Mesendoderm (in vitro differentiated cells): ENCODE measurements at regions not wholly inside any gene's neighbourhood (a gene's known extent, or its start where the extent isn't known, plus 50 kb on each side); places are given as distances from the start of the nearest gene placed in this dataset.

Experiments
- DNase-seq: peaks from one replicate; pipeline ENCODE4 v3.0.0; 2013
- H2AK5ac ChIP-seq: 2 replicates; pipeline ENCODE4 v1.6.1; 2013; ENCODE audit warnings: low read length, inconsistent platforms
- H2BK120ac ChIP-seq: 2 replicates; pipeline ENCODE4 v1.6.1; 2013; ENCODE audit warnings: low read depth, mild to moderate bottlenecking, low read length, moderate library complexity, mixed read lengths
- H2BK15ac ChIP-seq: replicated peaks from 2 replicates; pipeline ENCODE4 v1.6.1; 2013; ENCODE audit warnings: low read depth, mild to moderate bottlenecking, moderate library complexity
- H2BK5ac ChIP-seq: 2 replicates; pipeline ENCODE4 v1.6.1; 2013; ENCODE audit warnings: low read length, inconsistent platforms
- H3K18ac ChIP-seq: 2 replicates; pipeline ENCODE4 v1.6.1; 2013; ENCODE audit warnings: mild to moderate bottlenecking, low read length, mixed read lengths
- H3K23ac ChIP-seq: one replicate; pipeline ENCODE4 v1.6.1; 2013; ENCODE audit warnings: low read length
- H3K27ac ChIP-seq: 2 replicates; pipeline ENCODE4 v1.5.1; 2013; ENCODE audit warnings: low read depth, mild to moderate bottlenecking, inconsistent platforms, low read length, moderate library complexity
- H3K27me3 ChIP-seq: 2 replicates; pipeline ENCODE4 v1.6.1; 2013; ENCODE audit warnings: low read length, control low read depth, mild to moderate bottlenecking, inconsistent platforms; ENCODE audit not compliant: insufficient read depth, poor library complexity
- H3K36me3 ChIP-seq: 2 replicates; pipeline ENCODE4 v1.6.1; 2013; ENCODE audit warnings: low read length, inconsistent platforms; ENCODE audit not compliant: control insufficient read depth, insufficient read depth
- H3K4ac ChIP-seq: one replicate; pipeline ENCODE4 v1.6.1; 2013; ENCODE audit warnings: low read depth, mild to moderate bottlenecking, low read length, moderate library complexity
- H3K4me1 ChIP-seq: 2 replicates; pipeline ENCODE4 v1.6.1; 2013; ENCODE audit warnings: low read depth, low read length, inconsistent platforms; ENCODE audit not compliant: control insufficient read depth
- H3K4me2 ChIP-seq: 2 replicates; pipeline ENCODE4 v1.6.1; 2013; ENCODE audit warnings: low read length
- H3K4me3 ChIP-seq: 2 replicates; pipeline ENCODE4 v1.5.1; 2013; ENCODE audit warnings: mild to moderate bottlenecking, low read length
- H3K56ac ChIP-seq: one replicate; pipeline ENCODE4 v1.6.1; 2013; ENCODE audit warnings: low read length
- H3K79me1 ChIP-seq: 2 replicates; pipeline ENCODE4 v1.6.1; 2013; ENCODE audit warnings: low read length, inconsistent platforms
- H3K79me2 ChIP-seq: 2 replicates; pipeline ENCODE4 v1.6.1; 2013; ENCODE audit warnings: mild to moderate bottlenecking, low read length; ENCODE audit not compliant: control insufficient read depth, insufficient read depth
- H3K9ac ChIP-seq: 2 replicates; pipeline ENCODE4 v1.6.1; 2013; ENCODE audit warnings: low read length, inconsistent platforms
- H4K5ac ChIP-seq: one replicate; pipeline ENCODE4 v1.6.1; 2013; ENCODE audit warnings: low read length
- H4K8ac ChIP-seq: one replicate; pipeline ENCODE4 v1.6.1; 2013; ENCODE audit warnings: low read depth, mild to moderate bottlenecking, control low read depth, low read length, moderate library complexity
- WGBS: extraction: QIAGEN DNeasy Blood & Tissue Kit; methylation state at CpG from one replicate; pipeline ENCODE4 v1.1.7; 2013; ENCODE audit warnings: low lambda C conversion rate, missing lambda C conversion rate; ENCODE audit not compliant: insufficient coverage; ENCODE audit errors: extremely low coverage; 5-methylcytosine and 5-hydroxymethylcytosine counted together

DNA sequence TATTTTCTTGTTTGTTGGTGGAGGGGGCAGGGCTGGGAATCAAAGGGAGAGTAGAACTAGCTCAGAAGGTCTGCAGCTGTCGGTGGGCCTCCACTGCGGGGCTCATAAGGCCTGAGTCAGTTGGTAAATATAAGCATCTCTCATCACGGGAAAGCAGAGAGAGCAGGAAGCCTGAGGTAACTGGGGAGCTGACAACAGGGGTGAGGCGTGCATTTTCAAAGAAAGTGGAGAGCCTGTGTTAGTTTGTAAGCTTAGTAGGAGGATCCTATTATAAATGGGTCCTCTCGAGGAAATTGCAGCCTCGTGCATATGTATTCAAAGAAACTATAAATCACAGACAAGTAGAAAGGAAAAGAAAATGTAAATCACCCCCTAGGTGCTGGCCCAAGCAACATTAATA is 221.0 kb upstream of the CDH13 start:
- Histone ChIP-seq H3K79me2 (no peaks in the 10 kb centered on the region), H4K8ac (no peak overlapping the region), H3K4me3 (no peak overlapping the region), H3K18ac (no peak overlapping the region), H3K4ac (no peak overlapping the region), H2BK15ac (no peak overlapping the region), H3K79me1 (no peaks in the 10 kb centered on the region), H3K4me2 (no peak overlapping the region), H3K9ac (no peak overlapping the region), H2AK5ac (no peak overlapping the region), H2BK120ac (no peak overlapping the region), H3K36me3 (no peaks in the 10 kb centered on the region), H3K27ac (no peak overlapping the region), H3K23ac (no peak overlapping the region), H3K56ac (no peak overlapping the region), H3K27me3 (no peaks in the 10 kb centered on the region), H4K5ac (no peak overlapping the region), H3K4me1 (no peaks in the 10 kb centered on the region), H2BK5ac (no peak overlapping the region)
- WGBS, result no CpG with 5 or more reads among the region's 6 CpGs
- no peak for DNase-seq

DNA sequence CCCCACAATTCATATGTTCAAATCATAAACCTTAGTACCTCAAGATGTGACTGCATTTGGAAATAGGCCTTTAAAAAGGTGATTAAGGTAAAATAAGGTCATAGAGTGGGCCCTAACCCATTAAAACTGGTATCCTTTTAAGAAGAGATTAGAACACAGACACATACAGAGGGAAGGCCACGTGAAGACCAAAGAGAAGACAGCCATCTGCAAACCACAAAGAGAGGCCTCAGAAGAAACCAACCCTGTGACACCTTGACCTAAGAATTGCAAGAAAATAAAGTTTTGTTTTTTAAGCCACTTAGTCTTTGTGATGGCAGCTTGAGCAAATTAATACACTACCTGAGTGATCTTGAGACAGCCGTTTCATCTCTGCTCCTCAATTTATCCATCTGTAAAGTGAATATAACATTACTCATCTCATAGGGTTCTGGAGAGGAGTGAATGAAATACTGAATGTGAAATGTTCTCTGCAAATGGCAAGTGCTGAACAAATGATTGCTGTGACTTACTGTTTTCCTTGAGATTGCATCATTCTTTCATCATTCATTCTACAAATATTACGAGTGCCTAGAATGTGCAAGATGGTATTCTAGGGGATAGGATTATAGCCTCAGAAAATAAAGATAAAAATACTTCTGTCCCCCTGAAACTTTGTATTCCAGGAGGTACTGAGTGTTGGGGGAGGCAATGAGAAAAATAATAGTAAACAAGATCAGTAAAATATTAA is 222.0 kb upstream of the CDH13 start:
- no peak overlapping the region for H2AK5ac ChIP-seq
- H3K4ac ChIP-seq, result no peak overlapping the region
- H3K56ac ChIP-seq, result no peak overlapping the region
- no peak overlapping the region for H3K27ac ChIP-seq
- H3K23ac ChIP-seq, result no peak overlapping the region
- H3K79me1 ChIP-seq, result no peaks in the 10 kb centered on the region
- H3K79me2 ChIP-seq, result no peaks in the 10 kb centered on the region
- H2BK120ac ChIP-seq, result no peak overlapping the region
- H4K5ac ChIP-seq, result no peak overlapping the region
- H3K36me3 ChIP-seq, result no peaks in the 10 kb centered on the region
- no peak overlapping the region for H4K8ac ChIP-seq
- H3K18ac ChIP-seq, result no peak overlapping the region
- H3K27me3 ChIP-seq, result no peaks in the 10 kb centered on the region
- no peaks in the 10 kb centered on the region for H3K4me1 ChIP-seq
- H3K9ac ChIP-seq, result no peak overlapping the region
- no CpG with 5 or more reads among the region's 3 CpGs for WGBS
- H3K4me3 ChIP-seq, result no peak overlapping the region
- no peak overlapping the region for H2BK15ac ChIP-seq
- DNase-seq, result no peak
- no peak overlapping the region for H3K4me2 ChIP-seq
- H2BK5ac ChIP-seq, result no peak overlapping the region

GRCh38 chr16:82402665-82403218 is 224.0 kb upstream of the CDH13 start:
- Histone ChIP-seq H3K4ac (no peak overlapping the region), H4K8ac (no peak overlapping the region), H3K79me1 (no peaks in the 10 kb centered on the region), H2AK5ac (no peak overlapping the region), H2BK15ac (no peak overlapping the region), H3K18ac (no peak overlapping the region), H3K79me2 (no peaks in the 10 kb centered on the region), H3K9ac (no peak overlapping the region), H3K4me2 (no peak overlapping the region), H3K27me3 (no peaks in the 10 kb centered on the region), H2BK120ac (no peak overlapping the region), H3K56ac (no peak overlapping the region), H3K4me3 (no peak overlapping the region), H4K5ac (no peak overlapping the region), H3K36me3 (no peaks in the 10 kb centered on the region), H2BK5ac (no peak overlapping the region), H3K4me1 (no peaks in the 10 kb centered on the region), H3K23ac (no peak overlapping the region), H3K27ac (no peak overlapping the region)
- no peak for DNase-seq
- no CpG with 5 or more reads among the region's 5 CpGs for WGBS

DNA sequence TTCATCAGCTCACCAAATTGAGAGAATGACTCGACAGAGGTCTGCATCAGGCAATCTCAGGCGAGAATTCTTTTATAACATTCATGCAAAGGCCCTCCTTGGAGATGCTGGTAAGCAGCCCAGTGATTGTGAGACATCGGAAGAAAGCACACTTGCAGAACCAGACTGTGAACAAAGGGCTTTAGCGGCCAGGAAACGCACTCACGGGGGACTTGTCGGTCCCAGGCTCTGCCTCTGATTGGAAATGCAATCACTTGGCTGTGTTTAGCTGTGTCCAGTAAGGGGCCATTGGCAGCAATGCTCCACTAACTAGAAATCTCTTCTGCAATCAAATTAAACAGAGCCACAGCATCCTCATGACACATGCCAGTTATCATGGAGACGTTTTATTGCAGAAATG is 226.7 kb upstream of the CDH13 start:
- Histone ChIP-seq H3K36me3 (no peaks in the 10 kb centered on the region), H3K4me2 (no peak overlapping the region), H3K9ac (no peak overlapping the region), H2BK15ac (no peak overlapping the region), H2BK120ac (no peak overlapping the region), H3K18ac (no peak overlapping the region), H4K8ac (no peak overlapping the region), H2AK5ac (no peak overlapping the region), H3K4ac (no peak overlapping the region), H3K79me2 (no peaks in the 10 kb centered on the region), H3K27ac (no peak overlapping the region), H4K5ac (no peak overlapping the region), H3K4me3 (no peak overlapping the region), H2BK5ac (no peak overlapping the region), H3K23ac (no peak overlapping the region), H3K4me1 (no peaks in the 10 kb centered on the region), H3K79me1 (no peaks in the 10 kb centered on the region), H3K56ac (no peak overlapping the region), H3K27me3 (no peaks in the 10 kb centered on the region)
- WGBS, result no CpG with 5 or more reads among the region's 8 CpGs
- no peak for DNase-seq

- H2AK5ac ChIP-seq, result no peak overlapping the region
- no peak overlapping the region for H4K8ac ChIP-seq
- H3K4me3 ChIP-seq, result no peak overlapping the region
- H3K79me2 ChIP-seq, result no peaks in the 10 kb centered on the region
- WGBS, result no CpG with 5 or more reads among the region's 3 CpGs
- no peak overlapping the region for H2BK5ac ChIP-seq
- no peaks in the 10 kb centered on the region for H3K36me3 ChIP-seq
- H3K4me2 ChIP-seq, result no peak overlapping the region
- H3K9ac ChIP-seq, result no peak overlapping the region
- H3K23ac ChIP-seq, result no peak overlapping the region
- no peak overlapping the region for H3K27ac ChIP-seq
- no peak overlapping the region for H3K56ac ChIP-seq
- H3K27me3 ChIP-seq, result no peaks in the 10 kb centered on the region
- H3K18ac ChIP-seq, result no peak overlapping the region
- H3K79me1 ChIP-seq, result no peaks in the 10 kb centered on the region
- no peak overlapping the region for H3K4ac ChIP-seq
- no peak overlapping the region for H4K5ac ChIP-seq
- no peak for DNase-seq
- H2BK15ac ChIP-seq, result no peak overlapping the region
- no peak overlapping the region for H2BK120ac ChIP-seq
- H3K4me1 ChIP-seq, result no peaks in the 10 kb centered on the region
Measured at GRCh38 chr16:82396509-82396908, 226.5 kb upstream of the MPHOSPH6 start.

DNA sequence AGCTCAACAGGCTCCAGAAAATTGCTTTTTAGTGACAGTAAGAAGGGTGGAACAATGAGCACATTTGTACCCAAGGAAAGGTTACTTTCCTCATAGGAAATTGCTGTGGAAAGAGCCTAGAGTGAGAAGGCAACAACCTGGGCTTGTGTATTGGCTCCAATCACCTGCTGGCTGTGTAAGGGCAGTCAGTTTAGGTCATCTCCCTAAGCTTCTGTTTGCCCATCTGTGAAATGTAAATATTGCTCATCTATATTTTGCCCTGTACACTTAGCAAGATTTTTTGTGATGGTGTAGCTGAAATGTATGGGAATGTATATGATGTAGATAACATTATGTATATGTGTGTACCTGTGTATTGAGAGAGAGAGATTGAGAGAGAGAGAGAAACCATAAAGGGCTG is 225.2 kb upstream of the MPHOSPH6 start:
- H3K27me3 ChIP-seq, result no peaks in the 10 kb centered on the region
- no peak overlapping the region for H2BK15ac ChIP-seq
- no peaks in the 10 kb centered on the region for H3K4me1 ChIP-seq
- H3K56ac ChIP-seq, result no peak overlapping the region
- no peaks in the 10 kb centered on the region for H3K79me1 ChIP-seq
- no peak overlapping the region for H3K4me3 ChIP-seq
- H3K23ac ChIP-seq, result no peak overlapping the region
- DNase-seq, result no peak
- H4K5ac ChIP-seq, result no peak overlapping the region
- no peak overlapping the region for H3K4me2 ChIP-seq
- H3K4ac ChIP-seq, result no peak overlapping the region
- H3K18ac ChIP-seq, result no peak overlapping the region
- H2AK5ac ChIP-seq, result no peak overlapping the region
- no peak overlapping the region for H2BK120ac ChIP-seq
- no peak overlapping the region for H3K9ac ChIP-seq
- no peak overlapping the region for H2BK5ac ChIP-seq
- H3K36me3 ChIP-seq, result no peaks in the 10 kb centered on the region
- no peak overlapping the region for H3K27ac ChIP-seq
- no peak overlapping the region for H4K8ac ChIP-seq
- no peaks in the 10 kb centered on the region for H3K79me2 ChIP-seq
